ENCODE measurements at regions not wholly inside any gene's neighbourhood (a gene's known extent, or its start where the extent isn't known, plus 50 kb on each side); places are given as distances from the start of the nearest gene placed in this dataset.

GRCh38 chr1:220409771-220410595 is 118.0 kb upstream of the MARK1 start:
- DNase-seq = no peak

GRCh38 chr1:220407191-220407590 is 120.7 kb upstream of the MARK1 start:
- no peak for DNase-seq

GRCh38 chr1:220398238-220398637 is 126.0 kb upstream of the RAB3GAP2 start:
- no peak for DNase-seq

GRCh38 chr1:220391491-220391890 is 119.2 kb upstream of the RAB3GAP2 start:
- DNase-seq = no peak

DNA sequence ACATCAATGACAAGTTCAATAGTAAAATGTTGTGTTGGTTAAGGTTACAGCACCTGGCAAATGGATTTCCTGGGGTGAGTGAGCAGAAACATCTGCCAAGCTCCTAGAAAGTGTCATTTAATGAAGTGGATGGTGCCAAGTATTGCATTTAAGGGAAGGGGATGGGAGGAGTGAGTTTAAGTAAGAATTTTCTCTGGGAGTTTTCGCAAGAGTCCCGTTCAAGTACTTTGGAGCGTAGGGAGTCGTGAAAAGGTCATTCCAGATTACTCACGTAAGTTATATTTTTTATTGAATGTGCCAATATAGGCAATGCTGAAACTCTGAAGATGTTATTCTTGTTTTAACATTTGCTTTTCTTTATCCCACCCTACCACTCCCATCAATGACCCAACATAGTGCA is 117.4 kb upstream of the RAB3GAP2 start:
- no peak for DNase-seq

- DNase-seq = no peak
Observed at GRCh38 chr1:220386494-220387195, 114.4 kb upstream of the RAB3GAP2 start.

GRCh38 chr1:220385158-220385557 is 112.9 kb upstream of the RAB3GAP2 start:
- DNase-seq = no peak

GRCh38 chr1:220382994-220383393 is 110.7 kb upstream of the RAB3GAP2 start:
- DNase-seq = no peak

DNA sequence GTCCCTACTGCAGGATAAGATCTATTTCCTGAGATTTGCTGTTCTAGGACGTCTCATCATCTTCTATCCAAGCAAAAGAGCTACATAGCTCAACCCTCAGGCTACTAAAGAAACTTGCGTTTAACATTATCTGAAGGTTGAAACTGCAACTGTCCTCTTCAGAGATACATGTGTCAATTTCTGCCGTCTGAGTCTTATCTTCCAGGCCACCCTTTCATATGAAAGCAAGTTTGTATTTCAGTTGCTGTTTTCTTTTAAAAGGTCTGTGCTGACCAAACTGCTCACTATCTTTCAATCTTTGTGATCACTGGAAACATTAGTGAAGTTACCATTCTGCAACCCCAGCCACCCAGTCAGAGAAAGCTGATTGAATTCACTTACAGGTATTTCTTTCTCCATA is 108.6 kb upstream of the RAB3GAP2 start:
- no peak for DNase-seq

GRCh38 chr1:220378571-220379302 is 106.5 kb upstream of the RAB3GAP2 start:
- no peak for DNase-seq

GRCh38 chr1:220375715-220376114 is 103.5 kb upstream of the RAB3GAP2 start:
- DNase-seq = no peak

DNA sequence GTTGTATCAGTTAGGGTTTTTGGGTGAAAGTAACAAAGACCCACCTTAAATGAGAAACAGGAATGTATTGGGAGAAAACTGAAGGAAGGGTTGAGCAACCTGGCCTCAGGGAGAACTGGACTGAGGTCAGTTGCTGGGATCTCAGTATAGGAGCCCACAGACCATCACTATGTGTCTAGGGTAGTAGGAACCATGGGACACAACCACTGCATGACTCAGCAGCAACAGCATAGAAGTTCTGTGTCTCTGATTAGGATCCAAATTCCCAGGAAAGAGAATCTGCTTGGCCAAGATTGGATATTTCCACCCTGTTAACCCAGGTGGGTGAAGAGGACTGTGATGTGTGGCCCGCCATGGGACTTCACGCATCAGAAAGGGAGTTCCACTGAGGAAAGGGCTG is 102.2 kb upstream of the RAB3GAP2 start:
- no peak for DNase-seq

DNA sequence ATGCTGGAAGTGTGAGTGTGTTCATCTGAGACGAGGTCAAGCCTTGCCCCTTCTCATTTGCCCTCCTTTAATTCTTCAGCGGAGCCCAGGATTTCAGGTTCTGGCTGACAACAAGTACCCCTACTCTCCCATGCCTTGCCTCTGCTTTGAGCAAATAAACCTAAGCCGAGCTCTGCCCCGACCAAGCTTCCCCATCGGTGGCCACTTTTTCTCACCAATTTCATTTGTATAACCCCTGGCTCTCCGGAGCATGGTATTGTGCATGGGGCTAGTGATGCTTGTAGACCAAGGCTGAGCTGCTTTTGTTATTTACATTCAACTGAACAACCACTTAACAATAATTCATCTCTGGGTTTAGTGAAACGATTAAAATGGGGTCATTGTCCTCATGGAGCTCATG is 100.2 kb upstream of the RAB3GAP2 start:
- no peak for DNase-seq

GRCh38 chr1:220371324-220371723 is 99.1 kb upstream of the RAB3GAP2 start:
- peak; percentile 62 for DNase-seq

DNA sequence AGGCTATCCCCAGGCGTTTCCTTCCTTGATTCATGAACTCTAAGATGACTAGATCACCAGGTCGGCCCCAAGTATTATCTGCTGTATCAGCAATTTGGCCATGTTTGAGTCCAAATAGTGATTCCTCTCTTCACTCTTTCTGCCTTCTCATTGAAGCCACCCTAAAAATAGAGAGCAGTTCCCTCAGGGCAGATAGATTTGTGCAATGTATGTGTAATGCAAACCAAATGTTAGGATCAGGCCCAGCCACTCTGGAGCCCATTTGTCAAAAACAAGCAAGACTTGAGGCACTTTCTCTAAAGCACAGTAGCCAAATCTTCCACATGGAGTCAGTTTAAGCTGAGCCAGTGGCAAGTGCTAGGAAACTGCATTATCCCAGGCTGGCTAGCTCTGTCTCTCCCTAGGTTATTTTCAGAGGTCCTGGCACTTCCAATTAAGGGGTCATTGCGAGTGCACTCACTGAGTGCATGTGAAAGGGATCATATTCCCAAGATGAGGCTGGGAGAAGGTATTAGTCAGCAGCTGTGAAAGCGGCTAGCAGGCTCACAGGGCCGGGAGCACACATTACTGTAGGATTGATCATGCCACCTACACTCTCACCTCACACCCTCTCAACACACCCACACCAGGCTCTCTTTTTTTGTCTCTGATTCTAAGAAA is 97.9 kb upstream of the RAB3GAP2 start:
- peak; percentile 92 for DNase-seq

DNA sequence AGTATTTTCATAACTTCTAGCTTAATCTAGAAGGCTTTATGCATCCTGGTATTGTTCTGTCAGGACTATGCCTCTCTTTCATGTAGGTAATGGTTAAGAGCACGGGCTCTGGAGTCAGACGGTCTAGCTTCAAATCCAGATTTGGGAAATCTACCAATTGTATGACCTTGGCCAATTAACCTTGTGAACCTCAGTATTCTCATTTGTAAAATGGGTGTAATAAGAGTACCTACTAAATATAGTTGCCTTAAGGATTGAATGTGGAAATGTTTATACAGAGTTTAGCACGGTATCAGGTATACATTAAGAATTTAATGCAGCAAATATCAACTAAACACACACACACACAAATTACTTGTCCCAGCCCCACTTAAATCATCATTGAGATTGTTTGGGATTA is 97.3 kb upstream of the RAB3GAP2 start:
- DNase-seq = no peak

- peak; percentile 92 for DNase-seq
Observed at GRCh38 chr1:220368352-220369265, 96.4 kb upstream of the RAB3GAP2 start.

DNA sequence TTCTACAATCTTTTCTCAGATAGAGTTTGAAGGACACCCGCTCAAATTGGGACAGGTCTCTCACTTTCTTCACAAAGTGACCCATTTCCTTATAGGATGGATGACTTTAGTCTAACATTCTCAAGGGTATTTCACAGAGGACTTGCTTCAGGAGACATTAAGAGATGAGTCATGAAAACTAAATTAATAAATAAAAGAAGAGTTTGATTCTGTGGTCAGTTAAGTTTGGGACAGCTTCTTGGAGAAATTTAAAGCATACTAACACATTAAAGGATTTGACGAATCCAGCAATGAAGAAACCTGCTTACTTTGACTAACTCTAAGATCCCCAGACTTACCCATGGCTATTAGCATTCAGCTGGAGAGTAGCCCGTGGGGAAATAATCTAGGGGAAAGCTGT is 95.6 kb upstream of the RAB3GAP2 start:
- no peak for DNase-seq

DNA sequence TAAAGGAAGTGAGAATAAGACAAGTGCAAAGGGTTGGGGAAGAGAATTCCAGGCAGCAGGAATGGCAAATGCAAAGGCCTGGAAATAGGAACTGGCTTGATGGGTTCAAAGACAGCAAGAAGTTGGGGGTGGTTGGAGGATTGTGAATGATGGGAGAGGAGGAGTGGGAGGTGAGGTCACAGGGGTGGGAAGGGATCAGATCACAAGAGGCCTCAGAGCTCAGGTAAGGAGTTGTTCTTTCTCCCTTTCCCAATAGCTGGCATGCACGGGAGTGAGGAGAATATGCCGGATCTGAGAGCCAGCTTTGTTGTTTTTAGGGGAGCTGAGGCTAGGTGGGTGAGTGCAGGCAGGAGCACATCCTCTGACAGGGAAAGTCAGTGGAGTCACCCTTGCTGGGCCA is 94.0 kb upstream of the RAB3GAP2 start:
- no peak for DNase-seq

DNA sequence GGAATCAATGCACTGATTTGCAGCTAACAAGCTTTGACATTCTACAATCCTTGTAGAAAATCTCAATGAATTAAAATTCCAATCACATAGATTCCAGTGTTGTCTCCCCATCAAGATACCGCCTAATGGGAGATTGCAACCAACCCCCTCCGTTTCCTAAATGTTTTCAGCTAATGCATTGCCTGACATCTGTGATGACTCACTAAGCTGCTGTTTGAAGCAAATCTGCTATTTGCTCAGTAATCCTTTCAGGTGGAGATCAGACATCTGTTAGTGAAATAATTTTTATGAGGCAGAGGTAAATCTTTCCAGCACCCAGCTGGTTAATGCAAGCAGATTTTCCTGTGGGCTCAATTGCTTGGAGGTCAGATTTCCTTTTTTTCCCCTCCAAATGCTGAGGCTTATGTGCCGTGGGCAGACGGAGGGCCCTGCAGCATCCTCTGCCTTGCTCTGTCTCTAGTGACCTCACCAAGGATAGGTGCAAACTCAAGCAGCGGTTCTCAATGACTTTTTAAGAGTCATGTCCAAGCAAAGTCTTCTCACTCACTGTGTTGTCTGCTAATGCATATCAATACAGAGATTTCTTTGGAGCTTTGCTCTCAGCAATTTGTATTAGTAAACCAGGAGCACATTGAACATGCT is 91.1 kb upstream of the RAB3GAP2 start:
- DNase-seq = peak; percentile 72

All from islet precursor cell (in vitro differentiated cells).